Amniotic stem cell (primary cell): ENCODE measurements at regions not wholly inside any gene's neighbourhood (a gene's known extent, or its start where the extent isn't known, plus 50 kb on each side); places are given as distances from the start of the nearest gene placed in this dataset.
"Not testable (repeated sequence)": the region's sequence is repeated elsewhere in the genome, so short reads cannot be mapped to it uniquely, and the experiment has no call there.

Experiments
- DNase-seq: peaks from one replicate; lab custom pipeline; 2025; lab: John Stamatoyannopoulos, UW

DNA sequence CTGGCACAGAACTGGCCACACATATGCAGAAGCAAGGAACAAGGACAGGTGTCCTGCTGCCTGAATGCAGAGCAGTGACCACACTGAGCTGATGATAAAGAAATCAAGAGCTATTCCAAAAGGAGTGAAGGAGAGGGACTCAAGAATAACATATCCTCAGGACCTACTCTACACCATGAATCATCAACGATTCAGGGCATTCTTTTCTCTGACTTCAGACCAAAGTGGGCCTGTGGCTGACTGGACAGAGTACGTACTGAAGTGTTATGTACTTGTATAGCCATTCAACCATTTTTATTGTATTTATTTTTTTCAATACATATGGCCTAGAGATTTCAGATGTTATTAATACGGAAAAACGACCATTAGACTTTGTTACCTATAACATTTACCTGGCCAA is 177.5 kb upstream of the TMTC1 start:
- DNase-seq, result no peak

DNA sequence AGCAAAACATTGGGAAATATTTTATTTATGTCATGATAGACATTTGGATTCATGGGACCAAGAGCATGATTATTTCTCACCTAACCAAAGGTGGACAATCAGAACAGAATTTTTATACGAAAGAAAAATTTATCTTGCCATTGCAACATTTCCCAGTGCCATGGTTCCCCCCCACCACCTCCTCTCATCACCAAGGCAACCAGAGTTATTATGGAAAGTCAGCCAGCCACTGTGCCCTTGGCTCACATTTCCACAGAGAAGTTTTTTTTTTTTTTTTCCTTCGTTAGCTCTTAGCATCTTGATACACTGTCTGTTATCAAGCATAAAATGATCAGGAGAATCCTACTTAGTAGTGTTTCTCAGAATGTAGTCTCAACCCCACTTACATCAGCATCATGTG is 176.4 kb upstream of the TMTC1 start:
- no peak for DNase-seq

DNA sequence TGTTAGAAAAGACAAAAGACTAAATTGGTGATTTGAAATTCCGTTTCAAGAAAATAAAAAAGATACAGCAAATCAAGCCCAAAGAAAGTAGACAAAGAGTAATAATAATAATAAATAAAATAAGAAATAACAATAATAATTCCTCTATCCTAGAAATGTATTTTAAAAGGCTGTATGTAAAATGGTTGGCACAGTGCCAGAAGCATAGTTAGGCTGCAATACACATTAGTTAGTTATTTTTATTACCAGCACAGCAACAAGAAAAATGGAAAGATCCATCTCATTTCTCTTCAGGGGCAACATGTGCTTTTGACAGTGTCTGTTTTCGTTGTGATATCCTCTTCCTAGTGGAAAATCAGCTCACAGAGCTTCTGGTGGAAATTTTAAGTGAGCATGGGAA is 174.1 kb upstream of the TMTC1 start:
- no peak for DNase-seq

DNA sequence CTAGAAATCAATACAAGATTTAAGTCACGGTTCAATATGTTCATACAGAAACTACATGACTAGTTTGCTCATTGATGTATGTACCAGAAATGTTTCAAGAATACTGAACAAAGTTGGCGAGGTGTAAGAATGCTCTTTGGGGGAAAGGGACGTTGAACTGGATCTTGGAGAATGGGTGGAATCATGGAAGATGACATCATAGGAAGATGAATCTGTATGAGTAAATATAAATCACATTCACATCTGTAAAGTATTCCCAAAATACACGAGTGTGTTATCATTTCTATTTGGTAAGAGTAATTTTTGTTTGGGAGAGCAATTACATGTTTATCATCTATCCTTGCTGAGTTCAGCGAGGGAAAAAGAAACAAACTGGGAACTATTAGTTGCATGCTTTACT is 162.2 kb upstream of the TMTC1 start:
- no peak for DNase-seq

DNA sequence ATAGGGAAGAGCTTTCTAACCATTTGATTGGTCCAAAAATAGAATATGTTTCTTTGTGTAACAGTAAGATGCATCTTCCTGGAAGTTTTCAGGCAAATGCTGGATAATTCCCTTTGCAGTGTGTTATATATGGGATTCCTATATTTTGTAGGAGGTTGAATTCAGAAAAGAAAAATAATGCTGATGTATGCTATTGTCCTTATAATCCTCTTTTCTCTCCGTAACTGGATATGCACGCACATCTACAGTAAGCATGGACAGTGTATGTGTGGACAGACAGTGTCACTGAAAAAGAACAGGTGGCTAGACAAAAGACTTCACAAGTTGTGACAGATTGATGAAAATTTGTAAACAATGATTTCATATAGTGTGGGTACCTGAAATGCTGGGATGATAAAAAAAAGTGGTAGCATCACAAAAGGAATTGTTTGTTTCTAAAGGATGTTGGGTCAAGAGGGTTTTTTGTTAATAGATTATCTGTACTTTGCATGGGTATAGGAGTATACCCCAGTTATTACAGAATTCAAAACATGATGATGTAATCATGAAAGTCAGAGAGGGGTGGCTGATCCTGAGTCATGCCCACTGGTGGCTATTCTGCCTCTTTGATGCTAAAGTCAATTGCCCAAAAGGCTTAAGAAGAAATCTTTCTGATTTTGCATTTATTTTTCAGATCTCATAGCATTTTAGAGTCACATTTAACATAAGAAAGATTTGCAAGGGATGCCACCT is 160.7 kb upstream of the TMTC1 start:
- no peak for DNase-seq

DNA sequence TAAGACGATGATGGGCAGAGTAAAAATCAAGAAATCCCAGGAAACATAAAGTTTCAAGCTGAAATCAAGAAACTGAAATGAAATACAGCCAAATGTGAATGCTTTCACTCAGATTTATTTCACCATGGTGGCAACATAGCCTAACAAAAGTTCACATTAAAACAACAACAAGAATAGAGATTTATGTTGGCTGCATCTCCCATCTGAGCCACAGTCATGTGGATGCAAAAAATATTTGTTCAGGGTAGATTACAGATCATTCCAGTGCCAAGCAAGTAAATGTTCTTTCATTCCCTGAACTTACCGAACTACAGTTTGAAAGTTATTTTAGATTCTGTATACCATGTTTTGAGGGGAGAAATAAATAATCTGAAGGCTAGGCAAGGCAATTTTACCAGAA is 159.9 kb upstream of the TMTC1 start:
- no peak for DNase-seq

DNA sequence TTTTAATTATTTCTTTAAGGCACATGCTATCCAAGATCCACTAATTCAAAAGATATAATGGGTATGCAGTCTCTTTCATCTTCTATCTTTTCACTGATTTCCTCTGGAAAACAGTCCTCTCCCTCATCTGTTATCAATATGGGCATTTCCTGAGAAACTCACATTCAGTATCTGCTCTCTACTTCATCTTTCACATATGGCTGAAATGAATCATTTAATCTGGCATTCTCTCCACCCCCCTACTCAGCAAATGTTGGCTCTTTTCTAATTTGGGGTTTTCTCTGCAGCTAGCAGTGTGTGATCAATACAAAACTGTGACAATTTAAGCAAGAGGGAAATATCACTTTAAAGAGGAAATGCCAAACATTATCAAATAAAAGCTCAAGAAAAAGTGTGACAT is 157.1 kb upstream of the TMTC1 start:
- no peak for DNase-seq

DNA sequence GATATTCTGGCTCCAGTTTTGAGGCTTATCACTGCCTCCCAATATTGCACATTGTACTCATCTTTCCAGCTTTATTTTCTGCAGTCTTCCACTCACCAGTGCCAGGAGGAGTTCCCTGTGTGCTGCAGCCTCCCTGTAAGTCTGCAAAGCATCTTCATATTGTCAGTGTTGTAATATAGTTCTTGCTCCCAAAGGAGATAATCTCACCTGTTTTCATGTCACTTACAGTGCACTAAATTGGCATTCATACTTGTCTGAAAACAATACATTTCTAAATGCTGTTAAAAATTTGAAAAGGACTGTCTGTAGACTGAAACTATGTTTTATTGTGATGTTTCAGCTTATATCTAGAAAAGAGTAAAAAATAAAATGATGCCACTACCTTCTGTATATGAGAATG is 146.8 kb upstream of the TMTC1 start:
- no peak for DNase-seq

DNA sequence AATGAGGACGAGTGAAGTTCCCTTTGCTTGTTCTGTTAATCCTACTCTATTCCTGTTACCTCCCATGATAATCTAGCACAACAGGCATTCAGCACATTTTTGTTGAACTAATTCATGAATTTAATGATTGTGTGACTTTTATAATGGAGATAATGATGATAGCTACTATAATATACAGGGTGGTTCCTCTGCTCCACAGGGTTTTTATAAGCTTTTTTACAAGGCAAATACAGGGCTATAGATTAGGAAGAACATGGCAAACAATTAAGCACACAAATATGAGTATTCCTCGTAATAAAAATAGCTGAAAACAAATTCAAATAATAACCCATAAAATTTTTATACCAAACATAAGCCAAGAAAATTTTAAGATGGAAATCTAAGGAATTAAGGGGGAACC is 145.6 kb upstream of the TMTC1 start:
- no peak for DNase-seq

DNA sequence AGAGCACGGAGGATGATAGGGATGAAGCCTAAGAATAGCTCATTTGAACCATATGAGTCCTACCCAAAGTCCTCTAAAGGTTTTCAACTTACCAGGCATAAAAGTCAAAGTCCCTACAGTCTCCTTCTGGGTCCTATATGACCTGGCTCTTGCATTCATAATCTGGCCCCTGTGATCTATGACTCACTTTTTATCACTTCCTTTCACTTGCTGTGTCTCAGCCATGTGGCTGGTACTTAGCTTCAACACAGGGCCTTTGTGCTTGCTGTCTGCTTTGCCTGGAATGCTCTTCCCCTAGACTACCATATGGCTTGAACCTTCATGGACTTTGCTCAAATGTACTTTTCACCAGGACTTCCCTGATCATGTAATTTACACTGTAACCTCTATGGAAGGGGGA is 137.6 kb upstream of the TMTC1 start:
- DNase-seq, result no peak

DNA sequence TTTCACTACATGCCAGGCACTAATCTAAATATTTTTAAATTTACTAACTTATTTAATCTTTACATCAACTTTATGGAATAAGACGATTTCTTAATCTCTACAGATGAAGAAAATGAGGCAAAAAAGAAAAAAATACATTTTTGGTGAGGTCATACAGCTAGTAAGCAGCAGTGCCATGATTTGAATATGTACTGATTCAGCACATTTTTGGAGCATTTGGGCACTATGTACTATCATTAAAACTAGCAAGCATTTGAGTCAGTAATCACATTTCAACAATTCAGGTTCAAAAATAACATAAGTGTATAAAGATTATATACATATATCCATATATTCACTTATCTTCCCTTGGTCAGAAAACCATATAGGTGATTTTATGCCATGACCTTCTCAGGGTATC is 124.4 kb upstream of the TMTC1 start:
- DNase-seq, result no peak

DNA sequence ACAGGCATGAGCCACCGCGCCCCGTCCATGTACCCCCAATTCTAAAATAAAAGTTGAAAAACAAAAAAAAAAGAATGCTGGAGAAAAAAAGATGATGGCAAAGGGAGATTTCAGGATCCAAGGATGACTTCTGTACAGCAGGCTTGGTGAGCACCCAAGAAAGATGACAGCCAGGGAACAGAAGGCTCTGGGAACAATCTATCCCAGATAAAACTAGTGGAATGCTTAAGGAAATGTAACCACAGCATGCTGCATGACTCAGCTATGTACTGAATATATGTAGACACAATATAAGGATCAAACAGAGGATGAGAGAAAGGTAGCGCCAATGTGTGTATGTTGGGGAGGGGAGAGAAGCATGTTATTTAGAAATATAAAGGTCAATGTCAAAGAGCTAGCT is 123.7 kb upstream of the TMTC1 start:
- no peak for DNase-seq

DNA sequence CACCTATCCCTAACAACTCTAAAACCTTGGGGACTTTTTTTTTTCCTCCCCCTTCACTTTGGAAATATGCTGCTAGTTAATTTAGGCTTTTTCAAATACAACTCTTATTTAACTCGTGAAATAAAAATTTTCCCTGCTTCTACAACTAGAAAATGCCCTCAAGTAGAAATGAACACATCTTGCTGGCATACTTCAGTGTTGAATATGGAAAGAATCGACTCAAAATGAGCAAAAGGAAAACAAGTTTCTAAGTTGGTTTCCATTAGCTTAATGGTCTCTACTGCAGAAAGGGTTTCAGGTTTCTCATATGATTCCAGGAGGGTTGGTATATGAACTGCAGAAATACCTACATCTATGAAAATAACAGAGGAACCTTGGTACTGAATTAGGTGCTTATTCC is 118.3 kb upstream of the TMTC1 start:
- DNase-seq, result no peak

DNA sequence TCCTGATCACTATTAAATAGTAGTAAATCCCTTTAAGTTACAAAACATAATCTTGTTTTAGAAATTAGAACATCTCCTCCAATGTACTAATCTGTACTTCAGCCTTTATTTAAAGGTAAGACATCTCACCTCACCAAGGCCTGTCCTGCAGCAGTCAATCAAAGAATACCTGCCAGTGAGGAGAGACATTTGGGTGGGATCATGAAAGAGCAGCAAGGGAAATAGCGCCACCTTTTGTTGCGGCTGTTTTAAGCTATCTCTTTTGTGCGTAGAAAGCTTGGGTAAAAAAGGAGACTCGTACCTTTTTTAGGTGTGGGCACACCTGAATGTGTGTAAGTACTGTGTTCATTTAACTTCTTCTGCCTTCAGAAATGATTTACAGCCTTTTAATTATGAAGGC is 117.8 kb upstream of the TMTC1 start:
- no peak for DNase-seq

DNA sequence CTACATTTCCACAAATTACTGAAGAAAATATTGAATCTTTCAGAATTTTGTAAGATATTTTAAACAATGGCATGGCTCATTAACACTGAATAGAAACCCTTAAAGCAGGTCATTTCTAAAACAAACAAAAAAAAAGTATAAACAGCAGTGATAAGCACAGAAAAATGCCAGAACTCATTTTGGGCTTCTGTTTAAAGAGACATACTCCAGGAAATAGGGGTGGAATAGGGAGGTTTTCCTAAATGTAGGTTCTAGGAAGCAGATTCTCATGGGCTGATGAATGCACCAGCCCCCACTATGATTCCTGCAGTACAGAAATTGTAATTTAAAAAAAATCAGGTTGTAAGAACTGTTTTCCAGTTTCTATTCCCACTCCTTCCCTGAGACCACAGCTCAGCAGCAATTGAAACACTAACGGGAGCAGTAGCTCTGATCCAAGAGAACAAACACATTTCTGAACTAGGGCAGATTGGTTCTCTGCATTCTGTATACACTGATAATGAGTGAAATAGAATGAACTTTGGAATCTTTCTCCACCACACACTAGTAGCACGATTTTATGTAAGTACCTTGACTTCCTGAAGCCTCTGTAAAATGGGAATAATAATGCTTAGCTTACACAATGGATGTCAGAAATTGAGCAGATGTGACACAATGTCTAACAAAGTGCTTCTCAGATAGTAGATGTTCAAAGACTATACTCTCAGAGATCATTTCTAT is 115.6 kb upstream of the TMTC1 start:
- DNase-seq, result no peak

DNA sequence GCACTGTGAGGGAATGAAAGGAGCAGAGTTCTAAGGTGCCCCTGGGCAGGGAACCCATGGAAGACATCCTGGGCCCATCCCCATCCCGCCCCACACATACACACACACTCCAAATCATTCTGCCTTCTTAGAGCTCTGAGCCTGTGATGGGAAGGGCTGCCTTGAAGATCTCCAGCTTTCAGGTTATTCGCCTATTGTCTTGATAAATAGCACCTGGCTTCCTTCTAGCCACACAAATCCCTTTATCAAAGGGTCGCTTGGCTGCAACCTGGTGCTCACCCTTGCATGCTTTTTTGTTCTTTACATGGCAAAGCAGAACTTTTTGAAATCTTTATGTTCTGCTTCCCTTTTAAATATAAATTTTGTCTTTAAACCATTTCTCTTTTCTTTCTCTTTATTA is 112.2 kb upstream of the TMTC1 start:
- no peak for DNase-seq

DNA sequence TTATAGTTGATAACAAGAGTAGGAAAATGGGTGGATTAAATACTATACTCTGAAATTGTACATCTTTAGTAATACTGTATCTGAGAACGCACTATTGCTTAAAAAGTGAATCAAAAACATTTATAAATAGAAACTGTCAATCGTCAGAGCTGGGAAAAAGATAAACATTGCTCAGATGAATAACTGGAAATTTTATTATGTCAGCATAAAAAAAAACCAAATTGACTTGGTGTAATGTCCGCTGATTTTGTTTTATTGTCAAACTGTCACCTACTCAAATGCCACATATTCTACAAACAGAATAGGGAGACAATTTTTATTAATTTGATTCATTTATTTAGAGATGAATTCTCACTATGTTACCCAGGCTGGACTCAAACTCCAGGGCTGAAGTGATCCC is 109.3 kb upstream of the TMTC1 start:
- no peak for DNase-seq

DNA sequence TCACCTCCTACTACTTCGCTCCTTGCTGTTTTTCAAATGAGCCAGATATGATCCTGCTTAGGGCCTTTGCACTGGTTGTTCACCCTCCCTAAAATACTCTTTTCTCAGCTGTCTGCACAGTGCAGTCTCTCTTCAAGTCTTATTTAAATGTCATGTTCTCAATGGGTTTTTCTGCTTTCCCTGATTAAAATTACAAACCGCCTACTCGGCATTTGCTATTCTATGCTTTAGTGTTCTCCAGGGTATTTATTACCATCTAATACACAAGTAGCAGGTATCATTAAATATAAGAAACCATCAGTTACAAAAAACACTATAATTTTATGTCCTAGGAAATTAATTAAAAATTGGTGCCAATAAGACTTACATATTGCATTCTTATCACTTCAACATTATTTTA is 108.0 kb upstream of the TMTC1 start:
- no peak for DNase-seq

DNA sequence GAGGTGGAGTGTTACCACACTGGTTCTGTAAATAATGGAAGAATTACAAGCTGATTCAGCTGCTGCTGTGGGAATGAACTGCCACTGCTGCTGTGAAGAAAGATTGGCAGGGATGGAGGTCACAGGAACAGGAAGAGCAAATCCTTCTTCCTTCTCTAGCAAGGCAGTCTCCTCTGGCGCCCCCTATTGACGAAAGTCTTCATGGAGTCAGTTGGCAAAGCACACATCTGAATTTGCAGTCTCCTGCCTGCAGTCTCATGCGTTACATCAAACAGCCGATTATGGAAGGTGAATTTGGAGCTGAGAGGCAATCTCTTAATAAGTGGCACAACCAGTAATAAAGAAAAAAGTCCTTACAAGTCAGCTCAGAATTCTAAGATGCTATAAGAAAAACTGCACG is 106.0 kb upstream of the TMTC1 start:
- no peak for DNase-seq

DNA sequence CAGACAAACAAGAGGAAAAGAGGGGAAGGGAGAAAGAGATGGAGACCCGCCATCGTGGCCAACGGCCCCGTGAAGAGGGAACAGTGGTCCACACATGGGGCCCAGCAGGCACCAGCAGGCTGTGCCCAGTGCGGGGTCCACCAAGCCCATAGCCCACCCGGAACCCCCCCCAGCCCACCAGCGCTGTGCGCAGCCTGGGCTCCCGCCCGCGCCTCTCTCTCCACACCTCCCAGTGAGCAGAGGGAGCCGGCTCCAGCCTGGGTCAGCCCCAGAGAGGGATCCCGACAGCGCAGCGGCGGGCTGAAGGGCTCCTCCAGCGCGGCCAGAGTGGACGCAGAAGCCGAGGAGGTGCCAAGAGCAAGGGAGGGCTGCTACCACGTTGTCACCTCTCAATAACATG is 105.0 kb upstream of the TMTC1 start:
- DNase-seq, result no peak

DNA sequence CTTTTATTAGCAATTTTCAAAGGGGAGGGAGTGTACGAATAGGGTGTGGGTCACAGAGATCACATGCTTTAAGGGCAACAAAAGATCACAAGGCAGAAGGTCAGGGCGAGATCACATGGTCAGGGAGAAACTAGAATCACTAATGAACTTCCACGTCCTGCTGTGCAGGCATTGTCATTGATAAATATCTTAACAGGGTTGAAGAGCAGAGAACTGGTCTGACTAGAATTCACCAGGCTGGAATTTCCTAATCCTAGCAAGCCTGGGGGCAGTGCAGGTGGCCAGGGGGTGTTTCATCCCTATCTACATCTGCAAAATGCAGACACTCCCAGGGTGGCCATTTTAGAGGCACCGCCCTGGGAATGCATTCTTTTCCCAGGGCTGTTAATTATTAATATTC is 101.2 kb upstream of the TMTC1 start:
- not testable (repeated sequence) for DNase-seq

DNA sequence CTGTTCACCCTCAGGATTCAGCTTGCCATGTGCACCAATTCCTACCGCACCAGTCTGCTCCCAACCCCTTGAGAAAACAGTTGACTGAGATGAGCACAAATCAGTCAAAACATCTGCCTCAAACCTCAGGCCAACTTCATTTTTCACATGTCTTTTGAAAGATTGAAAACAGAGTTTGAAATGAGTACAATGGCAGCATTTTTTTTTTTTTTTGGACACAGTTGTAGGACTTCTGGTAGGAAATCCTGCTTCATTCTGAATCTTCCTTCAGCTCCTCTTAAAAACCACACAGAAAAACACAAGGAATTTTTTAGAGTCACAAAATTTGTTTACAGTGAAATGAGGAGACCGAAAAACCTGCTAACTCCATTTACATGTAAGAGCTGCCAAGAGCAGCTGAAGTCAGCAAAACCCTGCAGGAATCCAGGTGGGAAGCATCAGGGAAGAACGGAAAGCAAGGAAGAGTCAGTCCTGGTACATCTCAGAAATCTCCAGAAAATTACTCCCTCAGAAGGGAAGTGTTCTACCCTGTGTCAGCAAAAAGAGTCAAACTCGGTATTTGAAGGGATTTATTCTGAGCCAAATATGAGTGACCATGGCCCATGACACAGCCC is 100.3 kb upstream of the TMTC1 start:
- no peak for DNase-seq

DNA sequence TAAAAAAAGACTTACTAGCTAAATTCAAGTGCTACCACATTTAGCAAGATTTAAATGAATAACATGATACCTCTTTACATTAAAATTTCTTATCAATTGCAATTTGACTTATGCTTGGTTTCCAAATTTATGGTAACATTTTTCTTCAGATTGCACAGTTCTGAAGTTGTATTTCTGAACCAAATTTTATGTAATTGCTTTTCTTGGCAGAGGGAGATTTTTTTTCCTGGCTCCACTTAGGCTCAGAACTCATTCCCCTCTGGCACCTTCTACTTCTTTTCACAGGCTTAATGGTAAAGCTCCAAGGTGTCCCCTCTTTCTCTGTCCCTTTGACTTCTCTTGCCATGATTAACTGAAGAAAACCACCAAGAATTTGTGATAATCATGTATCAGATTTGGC is 99.8 kb upstream of the TMTC1 start:
- no peak for DNase-seq

DNA sequence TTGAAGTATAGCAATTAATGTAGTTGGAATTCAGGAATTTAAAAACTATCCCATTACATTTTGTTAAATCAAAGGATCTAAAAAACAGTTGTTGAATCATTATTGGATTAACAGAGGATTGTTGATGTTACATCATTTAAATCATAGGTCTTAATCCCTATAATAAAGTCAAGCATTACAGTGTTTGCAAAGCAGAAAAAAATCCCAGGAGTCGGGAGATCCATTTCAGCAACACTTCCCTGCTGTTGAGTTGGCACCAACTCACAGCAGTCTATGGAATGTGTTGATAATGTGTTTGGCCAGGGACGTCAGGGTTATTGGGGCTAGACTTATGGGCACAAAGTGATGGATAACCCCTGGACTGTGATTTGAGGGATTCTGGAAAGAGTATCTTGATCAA is 99.1 kb upstream of the TMTC1 start:
- DNase-seq, result no peak
